Embryonic facial prominence (tissue), 1 donor: ENCODE measurements at regions not wholly inside any gene's neighbourhood (a gene's known extent, or its start where the extent isn't known, plus 50 kb on each side); places are given as distances from the start of the nearest gene placed in this dataset.
"Not testable (repeated sequence)": the region's sequence is repeated elsewhere in the genome, so short reads cannot be mapped to it uniquely, and the experiment has no call there.

ENCODE experiments used
- DNase-seq: peaks from one replicate; pipeline ENCODE4 v3.0.0-alpha.2; 2016; ENCODE audit errors: extremely low spot score

DNA sequence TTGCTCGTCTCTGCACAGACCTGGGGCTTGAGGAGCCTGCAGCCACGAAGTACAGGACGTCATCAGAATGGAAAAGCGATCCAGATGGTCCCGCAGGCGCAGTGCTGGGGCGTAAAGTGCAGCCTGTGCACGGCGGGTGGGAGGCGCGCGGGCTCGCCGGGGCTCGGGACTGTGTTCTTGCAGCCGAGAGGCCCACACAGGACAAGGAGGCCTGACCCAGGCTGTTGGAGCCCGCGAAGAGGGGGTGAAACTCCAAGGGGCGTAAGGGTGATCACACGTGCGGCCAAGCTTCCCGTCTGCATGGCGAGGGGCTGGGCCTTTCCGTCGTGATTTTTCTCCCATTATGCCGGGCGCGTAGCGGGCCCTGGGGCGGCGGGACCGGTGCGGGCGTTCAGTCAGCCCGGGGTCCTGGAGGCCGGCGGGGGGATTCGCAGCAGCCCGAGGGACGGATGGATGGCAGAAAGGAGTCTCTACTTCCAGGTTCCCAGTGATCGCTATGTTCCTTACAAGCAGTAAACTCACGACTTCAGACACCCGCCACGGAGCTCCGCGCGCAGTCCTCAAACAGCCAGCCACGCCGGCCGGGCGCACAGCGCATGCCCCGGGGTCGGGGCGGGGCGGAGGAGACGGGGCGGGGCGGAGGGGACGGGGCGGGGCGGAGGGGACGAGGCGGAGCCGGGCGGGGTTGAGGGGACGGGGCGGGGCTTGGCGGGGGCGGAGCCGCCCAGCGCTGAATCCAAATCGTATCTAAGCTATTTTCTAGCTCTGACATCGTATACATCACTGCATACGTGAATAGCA, 141.0 kb upstream of the KCNJ18 start:
- peak; percentile 62 for DNase-seq

DNA sequence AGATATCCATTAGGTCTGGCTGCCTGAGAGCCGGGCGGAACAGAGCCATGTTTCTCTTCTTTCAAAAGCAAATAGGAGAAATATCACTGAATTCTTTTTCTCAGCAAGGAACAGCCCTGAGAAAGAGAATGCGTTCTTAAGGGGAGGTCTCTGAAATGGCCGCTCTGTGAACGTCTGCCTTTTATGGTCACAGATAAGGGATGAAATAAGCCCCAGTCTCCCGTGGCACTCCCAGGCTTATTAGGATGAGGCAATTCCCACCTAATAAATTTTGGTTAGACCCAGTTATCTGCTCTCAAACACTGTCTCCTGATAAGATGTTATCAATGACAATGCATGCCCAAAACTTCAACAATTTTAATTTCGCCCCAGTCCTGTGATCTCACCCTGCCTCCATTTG, 133.4 kb upstream of the KCNJ18 start:
- DNase-seq = not testable (repeated sequence)

DNA sequence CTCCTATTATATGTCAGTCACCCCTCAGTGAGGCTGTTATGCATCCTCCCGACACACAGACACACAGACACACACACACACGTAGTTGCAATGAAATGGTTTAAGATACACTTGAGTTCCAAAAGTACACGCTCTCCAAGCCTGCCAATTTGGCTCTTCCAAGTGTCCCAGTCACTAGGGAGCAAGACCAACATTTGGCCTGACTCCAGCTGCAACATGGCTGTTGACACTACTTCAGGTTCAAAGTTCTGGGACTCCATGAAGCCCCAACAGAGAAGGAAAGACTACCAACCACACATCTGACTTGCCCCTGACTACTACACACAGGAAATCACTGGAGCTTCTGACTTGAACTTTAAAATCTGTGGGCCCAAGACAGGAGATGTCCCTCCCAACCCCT, 128.1 kb upstream of the KCNJ18 start:
- no peak for DNase-seq

DNA sequence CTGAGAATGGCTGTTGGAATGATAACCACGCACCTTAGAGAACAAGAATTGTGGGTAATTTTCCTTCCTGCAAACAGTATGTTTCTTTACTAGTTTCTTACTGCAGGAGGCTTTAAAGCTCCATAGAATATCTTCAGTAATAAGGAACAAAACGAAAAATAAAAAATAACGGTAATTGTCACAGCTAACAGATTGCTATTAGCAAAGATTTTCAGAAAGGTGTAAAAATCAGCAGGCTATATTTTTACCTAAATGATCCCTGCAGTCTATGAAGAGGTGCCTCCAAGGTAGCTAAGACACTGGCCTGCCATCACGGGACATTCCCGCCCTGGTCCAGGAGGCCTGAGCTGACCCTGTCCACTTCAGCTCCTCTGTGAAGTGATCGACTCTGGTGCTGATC, 127.6 kb upstream of the KCNJ18 start:
- not testable (repeated sequence) for DNase-seq

DNA sequence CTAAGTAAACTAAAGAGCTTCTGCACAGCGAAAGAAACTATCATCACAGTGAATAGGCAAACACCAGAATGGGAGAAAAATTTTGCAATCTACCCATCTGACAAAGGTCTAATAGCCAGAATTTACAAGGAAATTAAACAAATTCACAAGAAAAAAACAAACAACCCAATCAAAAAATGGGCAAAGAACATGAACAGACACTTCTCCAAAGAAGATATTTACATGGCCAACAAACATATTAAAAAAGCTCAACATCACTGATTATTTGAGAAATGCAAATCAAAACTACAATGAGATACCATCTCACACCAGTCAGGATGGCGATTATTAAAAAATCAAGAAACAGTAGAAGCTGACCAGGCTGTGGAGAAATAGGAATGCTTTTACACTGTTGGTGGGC, 121.9 kb upstream of the KCNJ18 start:
- not testable (repeated sequence) for DNase-seq

DNA sequence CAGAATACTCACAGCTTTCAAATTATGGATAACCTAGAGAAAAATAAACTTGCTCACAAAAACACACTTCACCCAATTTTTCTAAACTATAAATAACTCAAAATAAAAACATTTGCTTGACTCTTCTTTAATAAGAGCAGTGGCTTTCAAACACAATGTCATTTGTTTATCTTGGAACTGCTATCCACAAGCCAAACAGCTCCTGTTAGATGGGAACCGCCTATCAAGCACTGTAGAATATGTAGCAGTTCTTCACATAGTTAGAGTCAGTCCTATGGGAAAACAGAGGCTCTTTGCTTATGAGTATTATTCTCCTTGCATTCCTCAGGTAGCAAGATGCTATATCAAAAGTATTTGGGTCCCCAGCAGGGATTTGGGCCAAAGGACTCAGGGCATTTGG, 120.2 kb upstream of the KCNJ18 start:
- not testable (repeated sequence) for DNase-seq

DNA sequence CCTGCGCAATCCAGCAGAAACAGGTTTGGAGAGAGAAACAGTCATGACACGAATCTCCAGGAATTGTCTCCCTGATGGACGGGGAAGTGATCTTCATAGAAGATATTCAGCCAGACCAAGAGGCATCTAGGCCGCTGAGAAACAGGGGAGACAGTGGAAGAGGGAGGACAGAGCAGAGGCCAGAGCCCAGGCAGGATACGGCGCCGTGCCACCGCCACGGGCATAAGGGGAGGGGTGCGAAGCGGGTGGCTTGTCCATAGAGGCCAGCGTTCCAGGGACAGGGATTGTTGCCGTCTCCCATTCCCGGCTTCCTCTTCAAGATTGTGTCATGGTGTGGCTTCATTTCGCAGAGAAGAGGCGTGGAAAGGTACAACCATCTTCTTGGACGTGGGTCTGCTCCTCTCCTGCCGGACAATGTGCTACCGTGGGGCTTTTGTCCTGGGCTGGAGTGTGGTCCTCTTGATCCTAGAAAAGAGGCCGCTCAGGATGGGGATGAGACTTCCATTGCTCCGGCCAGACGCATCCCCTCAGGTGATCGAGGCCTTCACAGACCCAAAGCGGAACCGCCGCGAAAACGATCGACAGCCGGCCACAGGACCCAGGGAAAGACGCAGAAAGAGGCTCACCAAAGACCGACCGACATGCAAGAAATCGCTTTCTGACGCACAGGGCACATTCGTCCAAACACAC, 118.9 kb upstream of the KCNJ18 start:
- not testable (repeated sequence) for DNase-seq

DNA sequence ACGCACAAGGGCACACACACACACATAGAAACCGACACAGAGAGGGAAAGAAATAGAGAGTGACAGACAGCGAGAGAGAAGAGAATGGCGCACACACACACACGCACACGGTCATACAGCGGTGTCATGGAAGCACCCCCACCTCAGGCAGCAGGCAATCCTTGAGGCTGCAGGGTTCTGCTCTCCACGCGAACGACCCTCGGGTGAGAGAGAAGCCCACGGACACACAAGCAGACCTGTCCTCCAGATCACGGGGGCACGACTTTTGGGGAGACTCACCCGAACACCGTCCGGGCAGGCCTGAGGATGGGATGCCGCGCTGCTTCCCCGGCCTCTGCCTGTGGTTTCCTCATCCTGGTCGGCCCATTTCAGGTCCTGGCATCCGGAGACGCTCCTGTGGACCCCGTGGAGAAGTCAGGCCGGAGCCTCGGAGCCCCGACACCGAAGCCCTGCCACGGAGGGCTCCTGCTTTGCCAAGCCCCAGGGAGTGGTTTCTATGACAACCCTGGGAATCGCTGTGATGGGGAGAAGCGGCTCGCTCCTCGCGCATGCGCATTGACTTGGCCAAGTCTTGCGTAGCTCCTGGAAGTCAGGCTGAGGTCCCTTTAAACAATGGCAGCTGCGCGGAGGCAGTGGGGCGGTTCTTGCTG, 118.2 kb upstream of the KCNJ18 start:
- no peak for DNase-seq

DNA sequence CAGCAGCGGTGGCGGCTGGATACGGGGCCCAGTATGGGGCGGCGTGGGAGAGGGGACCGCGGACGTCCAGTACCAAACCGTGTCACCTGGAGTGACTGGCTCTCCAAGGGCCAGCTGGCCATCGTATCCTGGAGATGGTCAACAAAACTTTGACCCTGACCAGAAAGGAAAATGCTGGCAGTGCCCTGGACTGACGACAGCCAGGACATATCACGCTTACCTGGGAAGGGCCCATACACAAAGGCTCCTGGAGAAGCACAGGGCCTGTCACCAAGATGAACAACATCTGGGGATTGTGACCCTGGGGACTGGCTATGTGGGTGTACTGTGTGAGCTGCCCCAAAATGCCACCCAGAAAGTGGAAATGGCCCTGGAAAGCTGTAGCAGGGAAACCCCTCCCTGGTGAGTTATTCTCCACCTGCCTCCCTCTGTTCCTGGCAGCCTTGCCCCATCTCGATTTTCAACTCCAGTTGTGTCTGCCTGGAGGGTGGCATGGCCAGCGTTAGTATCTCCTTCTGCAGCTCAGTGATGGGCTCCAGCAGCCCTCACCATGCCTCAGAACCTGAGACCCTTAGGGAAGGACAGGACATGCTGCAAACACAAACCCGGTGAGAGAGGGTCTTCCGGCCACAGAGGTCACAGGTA, 117.6 kb upstream of the KCNJ18 start:
- DNase-seq = not testable (repeated sequence)

DNA sequence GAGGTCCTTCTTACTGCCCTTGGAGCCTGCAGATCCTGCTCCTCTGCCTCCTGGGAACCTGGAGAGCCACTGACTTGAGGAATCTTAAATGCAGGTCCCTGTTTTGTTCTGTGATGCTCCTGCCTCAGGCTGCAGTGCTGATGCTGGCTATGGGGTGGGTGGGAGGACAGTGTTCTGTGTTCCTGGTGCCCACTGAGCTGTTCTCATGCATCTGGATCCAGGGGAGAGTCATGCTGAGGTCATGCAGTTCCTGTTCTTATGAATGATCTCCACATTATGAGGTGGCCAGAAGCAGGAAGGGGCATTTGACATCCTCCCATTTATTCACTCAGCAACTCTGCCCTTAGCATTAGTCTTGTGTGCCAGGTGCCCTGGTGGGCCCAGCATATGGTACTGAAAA, 113.5 kb upstream of the KCNJ18 start:
- DNase-seq = not testable (repeated sequence)

DNA sequence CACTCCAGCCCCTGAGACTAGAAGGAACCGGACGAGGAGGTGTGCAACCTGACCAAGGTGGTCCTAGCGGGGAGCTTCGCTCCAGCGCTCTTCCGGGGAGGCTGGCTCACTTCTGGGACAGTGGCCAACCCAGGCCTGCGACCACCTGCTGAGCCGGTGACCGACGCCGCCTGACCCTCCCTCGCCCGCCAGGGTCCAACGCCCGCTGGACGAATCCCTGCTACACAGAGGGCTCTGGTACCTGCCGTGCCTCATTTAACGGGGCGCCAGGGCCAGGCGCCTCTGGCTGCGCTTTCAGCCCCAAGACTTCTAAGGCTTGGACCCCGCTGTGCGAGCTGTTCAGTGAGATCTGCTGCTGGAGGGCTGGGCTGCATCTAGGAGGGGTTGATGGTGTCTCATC, 99.5 kb upstream of the KCNJ18 start:
- no peak for DNase-seq

DNA sequence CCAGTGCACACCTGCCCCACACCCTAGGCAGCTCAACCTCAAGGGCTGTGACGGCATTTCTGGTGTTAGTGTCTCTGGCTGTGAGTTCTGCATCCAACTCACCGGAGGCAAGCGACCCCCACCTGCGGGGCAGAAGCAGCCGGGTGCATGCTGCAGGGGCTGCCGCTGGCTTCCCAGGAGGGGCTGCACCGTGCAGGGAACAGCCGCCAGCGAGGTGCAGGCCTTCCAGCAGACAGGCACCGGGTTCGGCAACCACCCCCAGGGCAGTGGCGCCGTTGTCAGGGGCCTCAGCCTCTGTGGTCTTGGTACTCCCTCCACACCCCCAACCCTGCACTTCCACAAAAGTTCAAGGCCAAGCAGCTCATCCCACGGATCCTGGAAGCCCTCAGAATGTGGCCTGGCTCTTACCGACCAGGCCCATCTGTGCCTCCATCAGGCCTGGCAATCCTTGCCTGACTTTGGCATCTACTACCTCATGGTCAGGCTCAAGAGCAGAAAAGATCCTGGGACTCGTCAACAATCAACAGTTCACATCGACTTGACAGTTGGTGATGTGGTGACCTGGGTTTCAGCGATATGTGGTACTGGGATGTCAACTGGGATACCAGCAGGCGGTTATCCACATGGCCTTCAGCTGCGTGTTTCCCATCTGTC, 98.7 kb upstream of the KCNJ18 start:
- DNase-seq = not testable (repeated sequence)

DNA sequence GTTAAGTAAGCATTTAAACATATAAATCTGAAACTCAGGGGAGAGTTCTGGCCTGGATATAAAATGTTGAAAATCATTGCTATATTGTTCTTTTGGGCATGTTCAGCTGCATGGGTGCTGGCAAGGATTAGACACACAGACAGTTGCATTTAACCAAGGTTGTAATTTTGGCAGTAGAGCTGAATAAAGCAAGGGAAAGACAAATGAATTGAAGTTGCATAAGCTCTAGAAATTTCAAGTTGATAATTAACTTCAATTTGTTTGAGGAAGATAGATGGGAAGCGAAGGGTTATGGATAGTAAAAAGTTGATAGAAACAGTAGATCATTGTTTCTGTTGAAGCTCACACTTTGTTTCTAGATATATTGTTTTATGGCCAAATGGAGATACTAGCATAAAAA, 97.2 kb upstream of the KCNJ18 start:
- no peak for DNase-seq

DNA sequence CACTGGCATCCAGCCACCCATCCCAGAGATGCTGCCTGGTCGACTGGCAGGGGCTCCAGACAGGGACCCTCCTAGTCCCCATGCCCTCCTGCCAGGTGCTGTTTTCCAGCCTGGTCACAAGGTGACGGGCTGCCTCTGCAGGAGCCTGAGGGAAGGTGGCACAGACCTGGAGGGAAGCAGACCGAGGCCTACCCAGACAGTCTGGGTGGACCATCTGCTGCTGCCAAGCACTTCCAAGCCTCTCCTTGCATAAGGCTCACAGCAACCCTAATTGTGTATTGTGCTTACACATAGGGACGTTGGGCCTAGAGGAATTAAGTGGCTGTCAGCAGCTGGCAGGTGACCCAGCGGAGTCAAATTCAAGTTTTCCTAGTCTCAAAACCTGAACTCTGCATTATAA, 90.1 kb upstream of the KCNJ18 start:
- no peak for DNase-seq

DNA sequence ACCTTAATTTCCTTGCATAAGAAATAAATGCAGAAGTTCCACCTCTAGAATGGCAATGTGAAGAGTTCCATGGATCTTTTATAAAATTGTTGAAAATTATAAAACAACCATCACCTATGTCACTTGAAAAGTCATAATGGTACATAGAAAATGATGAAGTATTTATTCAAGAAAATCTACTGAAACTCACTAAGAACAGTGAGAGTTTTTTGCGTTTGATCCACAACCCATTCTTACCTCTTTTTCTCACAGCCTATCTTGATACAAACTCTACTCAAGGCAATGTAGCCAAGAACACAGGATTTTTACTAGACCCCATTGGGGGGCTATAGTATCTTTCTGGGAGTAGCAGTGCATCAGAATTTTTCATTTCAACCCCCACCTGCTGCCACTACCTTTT, 89.0 kb upstream of the KCNJ18 start:
- DNase-seq = not testable (repeated sequence)

DNA sequence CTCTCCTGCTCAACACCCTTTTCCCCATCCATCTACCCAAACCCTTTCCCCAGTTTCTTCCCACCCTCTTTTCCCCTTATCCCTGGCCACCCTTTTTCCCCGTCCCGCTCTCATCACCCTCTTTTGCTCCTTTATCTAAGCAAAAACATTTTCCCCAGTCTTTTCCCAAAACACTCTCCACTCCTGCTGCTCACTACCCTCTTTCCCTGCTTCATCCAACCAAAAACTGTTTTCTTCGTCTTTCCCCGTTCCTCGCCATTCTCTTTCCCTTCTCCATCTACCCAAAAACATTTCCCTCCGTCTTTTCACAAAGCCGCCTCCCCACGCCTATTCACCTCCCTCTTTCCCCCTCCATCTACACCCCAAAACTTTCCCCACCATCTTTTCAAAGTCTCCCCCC, 80.9 kb upstream of the KCNJ18 start:
- not testable (repeated sequence) for DNase-seq

DNA sequence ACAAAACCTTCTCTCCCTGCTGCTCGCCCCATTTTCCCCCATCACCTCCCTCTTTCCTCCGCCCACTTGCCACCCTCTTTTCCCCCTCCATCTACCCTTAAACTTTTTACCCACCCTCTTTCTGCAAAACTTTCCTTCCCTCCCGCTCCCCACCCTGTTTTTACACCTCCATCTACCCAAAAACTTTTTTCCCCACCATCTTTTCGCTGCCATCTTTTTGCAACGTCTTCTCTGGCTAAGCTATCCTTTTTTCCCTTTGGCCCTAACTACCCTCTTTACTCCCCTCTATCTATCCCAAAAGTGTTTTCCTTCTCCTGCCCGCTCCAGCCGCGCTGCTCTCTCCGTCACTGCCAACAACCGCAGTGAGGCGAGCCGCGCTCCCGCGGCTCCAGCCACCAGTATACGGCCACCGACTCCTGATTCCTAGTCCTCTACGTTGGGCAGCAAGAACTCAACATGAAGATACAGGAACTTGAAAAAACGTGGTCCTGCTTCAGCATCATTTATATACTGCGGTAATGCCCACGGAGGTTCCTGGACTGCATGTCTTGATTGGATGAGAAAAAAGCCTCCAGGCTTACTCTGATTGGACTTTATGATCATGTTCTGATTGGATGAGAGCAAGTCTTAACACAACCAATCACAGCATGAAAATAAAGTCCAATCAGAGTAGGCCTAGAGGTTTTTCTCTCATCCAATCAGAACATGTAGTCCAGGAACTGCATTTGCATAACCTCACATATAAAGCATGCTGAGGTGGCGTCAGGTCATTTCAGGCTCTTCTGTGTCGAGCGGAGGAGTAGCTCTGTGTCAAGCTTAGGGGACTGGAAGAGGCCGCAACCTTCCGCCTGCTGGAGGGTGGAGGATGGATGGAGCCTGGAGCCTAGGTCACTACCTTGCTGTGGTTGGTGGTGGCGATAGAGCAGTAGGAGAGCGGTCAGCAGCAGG, 79.9 kb upstream of the KCNJ18 start:
- not testable (repeated sequence) for DNase-seq

DNA sequence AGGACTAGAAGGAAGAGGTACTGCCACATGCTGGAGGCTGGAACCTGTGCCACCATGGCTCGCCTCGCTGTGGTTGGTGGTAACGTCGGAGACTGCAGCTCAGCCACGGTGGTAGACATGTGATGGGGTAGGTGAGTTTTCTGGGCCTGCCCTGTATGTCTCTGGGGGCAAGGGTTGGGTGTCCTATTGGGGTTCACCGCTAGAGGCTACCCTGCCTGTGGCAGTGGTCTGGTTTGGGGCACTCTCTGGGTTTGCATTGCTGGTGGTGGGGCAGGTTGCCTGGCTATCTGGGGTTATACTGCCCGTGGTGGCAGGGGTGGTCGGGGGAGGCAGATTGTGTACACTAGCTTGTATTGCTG, 79.3 kb upstream of the KCNJ18 start:
- no peak for DNase-seq

DNA sequence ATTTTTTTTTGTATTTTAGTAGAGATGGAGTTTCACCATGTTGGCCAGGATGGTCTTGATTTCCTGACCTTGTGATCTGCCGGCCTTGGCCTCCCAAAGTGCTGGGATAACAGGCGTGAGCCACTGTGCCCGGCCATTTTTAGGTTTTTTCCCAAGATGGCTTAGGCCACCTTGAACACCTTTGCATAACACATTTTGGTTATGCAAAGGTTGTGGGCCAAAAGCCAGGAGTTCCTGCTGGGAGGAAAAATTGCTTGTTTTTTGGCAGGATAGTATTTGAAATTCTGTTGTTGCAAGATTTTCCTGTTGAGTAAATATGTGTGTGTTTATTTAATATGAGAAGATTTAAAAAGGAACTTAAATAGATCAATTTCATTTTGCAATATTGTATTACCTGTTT, 65.3 kb upstream of the KCNJ18 start:
- not testable (repeated sequence) for DNase-seq
